ENCODE measurements at regions not wholly inside any gene's neighbourhood (a gene's known extent, or its start where the extent isn't known, plus 50 kb on each side); places are given as distances from the start of the nearest gene placed in this dataset.

- no peak for DNase-seq
Measured at GRCh38 chr2:18824325-18824790, 235.0 kb upstream of the NT5C1B start.

DNA sequence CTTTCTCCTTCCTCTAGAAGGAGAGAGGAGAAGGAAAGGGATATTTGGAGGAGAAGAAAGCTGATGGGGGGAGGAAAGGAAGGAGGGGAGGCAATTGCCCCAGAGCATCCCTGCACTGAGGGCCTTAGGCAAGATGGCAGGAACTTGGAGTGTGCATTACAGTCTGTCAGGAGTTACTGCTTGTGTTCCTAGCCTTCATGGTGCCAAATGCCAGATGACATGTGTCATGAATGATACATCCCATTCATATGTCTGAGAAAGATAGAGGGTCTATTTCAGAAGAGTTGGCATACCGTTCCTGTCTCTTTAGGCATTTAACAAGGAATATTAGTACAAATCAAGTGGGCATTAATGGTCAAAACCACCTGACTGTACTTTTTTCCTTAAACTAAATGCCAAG, 232.1 kb upstream of the NT5C1B start:
- no peak for DNase-seq

- no peak for DNase-seq
Measured at GRCh38 chr2:18820966-18821365, 231.6 kb upstream of the NT5C1B start.

DNA sequence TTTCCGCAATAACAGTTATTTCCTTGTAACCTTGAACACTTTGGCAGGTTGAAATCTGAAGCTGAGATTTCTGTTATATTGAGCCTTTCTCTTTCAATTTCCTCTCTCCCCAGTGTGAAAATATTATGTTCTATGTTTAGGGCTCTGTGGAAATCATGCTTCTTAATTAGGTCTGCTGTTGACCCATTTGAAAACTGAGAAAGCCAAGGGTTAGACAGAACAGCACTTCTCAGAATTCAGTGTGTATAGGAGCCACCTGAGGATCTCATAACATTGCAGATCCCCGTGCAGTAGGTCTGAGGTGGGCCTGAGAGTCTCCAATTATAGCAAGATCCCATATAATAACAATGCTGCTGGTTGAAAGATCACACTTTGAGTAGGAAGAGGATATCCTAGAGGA, 230.2 kb upstream of the NT5C1B start:
- no peak for DNase-seq

DNA sequence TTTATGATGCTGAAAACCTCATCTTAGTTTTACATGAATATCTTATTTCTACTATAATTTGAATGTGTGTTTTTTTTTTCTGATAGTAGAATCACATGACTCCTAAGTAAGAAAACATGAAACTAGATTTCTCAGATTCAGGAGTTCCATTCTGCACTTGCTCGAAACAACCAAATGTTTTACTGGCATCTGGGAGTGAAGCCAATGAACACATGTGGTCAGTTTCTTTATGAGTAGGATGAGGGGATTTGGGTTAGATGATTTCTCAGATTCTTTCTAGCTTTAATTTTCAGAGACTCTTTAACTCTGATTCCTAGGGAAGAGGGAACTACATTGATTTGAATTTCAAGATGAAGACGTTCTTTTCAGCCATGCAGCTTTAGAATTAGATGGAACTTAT, 225.0 kb upstream of the NT5C1B start:
- DNase-seq = peak; percentile 68

DNA sequence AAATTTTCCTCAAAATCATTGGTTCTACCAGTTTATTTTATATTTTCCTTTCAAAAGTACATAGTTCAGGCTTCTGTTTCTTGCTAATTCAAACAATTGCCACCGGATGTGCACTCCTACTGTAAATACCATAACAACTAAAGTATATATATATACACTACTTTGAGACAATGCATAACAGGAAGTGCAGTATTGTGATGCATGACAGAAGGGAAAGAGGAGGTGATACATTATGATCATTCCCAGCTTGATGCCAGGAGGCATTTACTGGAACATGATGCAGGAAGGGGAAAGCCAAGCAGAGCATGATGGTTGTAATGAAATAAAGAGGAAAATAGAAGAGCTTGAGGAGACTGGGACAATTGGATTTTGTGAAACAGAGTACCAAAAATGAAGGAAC, 215.2 kb upstream of the NT5C1B start:
- no peak for DNase-seq

DNA sequence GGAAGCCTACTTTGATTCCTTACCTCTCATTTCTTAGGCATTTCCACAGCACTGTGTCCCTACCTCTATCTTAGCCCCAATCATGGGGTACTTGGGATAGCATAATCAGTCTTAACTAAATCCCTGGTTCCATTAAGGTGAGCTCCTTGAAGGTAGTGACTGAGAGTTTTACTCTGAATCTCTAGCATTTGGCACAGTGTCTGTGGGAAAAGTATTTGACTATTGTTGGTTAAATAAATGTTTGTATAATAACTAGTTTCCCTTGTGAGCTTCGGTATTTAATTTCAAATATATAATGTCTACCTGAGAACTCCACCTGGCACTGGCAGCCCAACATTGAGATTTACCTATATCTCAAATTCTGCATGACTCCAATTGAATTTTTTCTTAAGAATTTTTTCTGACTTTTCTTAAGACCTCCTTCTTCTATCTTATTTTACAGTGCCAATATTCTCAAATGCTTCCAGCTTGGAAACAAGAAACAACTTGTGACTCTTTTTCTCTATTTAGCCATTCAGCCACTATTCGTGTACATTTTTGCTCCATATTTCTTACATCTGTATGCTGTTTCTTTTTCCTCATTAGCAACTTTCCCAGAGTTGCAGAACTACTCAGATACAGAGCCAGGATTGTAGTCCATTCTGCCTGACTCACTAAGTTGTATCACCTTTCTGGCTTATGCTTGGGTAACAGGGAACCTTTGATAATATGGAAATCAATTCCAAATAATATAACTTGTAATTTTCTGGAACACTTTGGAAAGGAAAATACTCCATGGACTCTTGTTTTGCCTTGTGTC, 214.0 kb upstream of the NT5C1B start:
- DNase-seq = no peak

DNA sequence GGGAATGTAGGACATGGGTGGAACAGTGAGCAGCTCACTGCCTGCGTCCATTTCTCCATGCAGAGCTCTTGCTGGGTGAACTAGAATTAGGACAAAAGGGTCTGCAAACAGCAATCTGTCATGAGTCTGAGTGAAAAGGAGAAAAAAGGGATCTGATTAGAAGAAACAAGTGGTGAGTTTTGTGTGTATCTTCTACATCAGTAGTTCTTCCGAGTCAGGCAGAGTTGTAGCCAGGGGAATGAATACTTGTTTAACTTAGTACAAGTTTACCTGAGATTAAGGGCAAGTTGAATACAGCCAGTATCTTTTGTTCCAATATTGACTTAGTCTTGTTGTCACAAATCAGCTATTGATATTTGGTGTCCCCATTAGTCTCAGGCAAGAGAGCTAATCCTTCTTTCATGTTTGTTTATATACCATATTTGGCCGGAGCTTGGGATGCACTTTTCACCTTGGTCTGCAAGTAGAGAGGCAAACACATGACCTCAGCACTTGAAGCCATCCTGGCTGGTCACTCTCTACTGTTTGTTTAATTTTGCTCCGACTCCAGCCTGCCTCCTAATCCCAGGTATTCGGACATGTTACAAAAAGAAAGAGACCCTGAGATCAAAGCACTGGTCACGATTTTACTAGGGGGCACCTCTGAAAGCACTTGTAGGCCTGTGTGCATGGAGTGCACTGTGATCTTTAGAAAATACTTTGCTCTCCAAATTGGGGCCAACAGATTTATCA, 211.0 kb upstream of the NT5C1B start:
- no peak for DNase-seq

DNA sequence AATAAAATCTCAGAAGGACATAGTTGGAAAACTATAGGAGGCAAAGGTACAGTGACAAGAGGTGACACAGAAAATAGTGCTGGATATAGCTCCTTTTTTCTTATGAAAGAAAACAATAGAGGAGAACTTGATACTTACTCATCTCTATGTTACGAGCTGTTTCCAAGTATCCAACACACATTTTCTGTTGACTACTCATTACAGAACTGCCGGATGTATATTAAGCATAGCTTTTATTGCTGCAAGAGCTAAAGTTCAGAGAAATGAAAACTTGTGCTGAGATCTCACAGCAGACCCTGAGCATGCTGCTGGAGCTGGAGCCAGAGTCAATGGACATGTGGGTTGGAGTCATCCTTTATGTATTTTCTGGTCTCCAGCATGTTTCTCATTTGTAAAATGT, 210.0 kb upstream of the NT5C1B start:
- peak; percentile 47 for DNase-seq

DNA sequence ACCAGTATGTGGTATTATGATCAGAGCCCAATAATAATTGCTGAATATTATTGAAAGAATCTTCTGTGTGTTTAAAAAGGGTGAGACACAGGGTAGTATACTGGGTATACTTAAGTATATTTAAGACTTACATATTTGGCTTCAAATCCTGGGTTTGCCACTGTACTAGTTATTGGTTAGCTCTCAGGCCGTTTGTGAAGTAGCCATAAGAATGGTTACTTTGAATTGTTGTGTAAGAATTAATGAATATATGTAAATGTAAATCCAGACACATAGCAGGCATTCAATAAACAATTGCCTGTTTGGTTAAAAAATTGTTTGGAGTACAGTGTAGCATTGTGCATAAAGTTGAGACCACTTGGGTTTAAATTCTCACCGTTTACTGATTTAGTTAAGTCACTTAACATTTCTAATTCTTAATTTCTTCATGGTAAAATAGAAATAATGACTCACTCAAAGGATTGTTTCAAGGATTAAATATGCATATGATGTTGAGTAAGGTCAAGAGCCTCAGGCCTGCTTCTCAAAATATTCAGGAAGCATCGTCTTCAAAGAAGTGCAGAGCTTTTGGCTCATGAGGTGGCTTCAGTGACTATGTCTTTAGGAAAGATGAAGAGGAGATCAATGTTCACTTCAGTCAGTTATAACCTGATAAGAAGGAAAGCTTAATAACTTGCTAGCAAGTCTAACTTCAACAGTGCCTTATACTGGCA, 207.9 kb upstream of the NT5C1B start:
- no peak for DNase-seq

DNA sequence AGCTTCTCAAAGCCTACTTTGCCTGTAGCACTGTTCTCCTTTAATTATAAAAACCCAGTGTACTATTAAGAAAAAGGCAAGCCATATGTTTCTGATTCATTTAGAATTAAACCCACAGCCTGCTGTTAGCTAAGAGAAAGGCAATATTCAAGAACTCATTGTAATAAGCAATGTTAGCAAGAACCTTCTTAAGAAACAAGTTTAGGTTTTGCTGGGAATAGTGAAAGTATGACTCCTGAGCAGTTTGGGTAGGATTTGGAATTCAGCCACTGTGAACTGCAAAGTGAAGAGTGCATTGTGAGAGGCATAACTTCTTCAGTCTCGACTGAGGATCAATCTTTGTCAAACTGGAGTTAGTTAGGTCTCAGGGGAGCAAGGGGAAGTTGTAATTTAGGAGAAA, 206.5 kb upstream of the NT5C1B start:
- DNase-seq = no peak

DNA sequence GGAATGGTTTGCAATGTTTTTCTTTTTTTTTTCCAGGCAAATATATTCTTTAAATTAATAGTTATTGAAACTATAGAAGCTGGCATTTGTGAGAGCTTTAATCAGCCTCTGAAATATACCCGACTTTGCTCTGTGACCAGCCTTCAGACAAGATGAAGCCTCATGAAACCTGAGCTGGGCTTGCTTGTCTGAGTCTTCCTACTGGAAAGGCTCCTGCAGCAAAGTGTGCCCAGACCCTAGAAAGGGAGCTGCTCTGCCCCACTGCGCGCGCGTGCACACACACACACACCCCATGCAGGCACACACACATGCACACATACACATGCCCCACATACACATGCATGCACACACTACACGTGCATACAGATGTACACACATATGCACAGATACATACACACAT, 203.3 kb upstream of the NT5C1B start:
- DNase-seq = no peak

- no peak for DNase-seq
Measured at GRCh38 chr2:18792226-18792629, 202.9 kb upstream of the NT5C1B start.

- DNase-seq = no peak
Measured at GRCh38 chr2:18791172-18791797, 201.9 kb upstream of the NT5C1B start.

GRCh38 chr2:18790509-18791171, 201.3 kb upstream of the NT5C1B start:
- DNase-seq = no peak

GRCh38 chr2:18788592-18788991, 199.2 kb upstream of the NT5C1B start:
- DNase-seq = peak; percentile 34

GRCh38 chr2:18787726-18788125, 198.4 kb upstream of the NT5C1B start:
- DNase-seq = no peak

DNA sequence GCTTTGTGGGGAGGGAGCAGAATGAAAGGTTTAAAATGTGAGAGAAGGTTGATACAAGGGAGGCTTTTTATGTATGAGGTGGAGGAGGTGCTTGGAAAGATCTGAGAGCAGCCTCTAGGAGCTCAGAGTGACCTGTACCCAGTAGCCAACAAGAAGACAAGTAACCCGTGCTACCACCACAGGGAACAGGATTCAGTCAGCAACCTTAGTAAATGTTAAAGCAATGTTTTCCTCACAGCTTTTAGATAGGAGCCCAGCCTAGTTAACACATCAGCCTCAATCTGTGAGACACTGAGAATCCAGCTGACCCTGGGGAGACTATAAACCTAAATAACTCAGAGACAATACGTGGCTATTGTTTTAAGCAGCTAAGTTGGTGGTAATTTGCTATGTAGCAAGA, 194.9 kb upstream of the NT5C1B start:
- DNase-seq = no peak

GRCh38 chr2:18781541-18782280, 192.3 kb upstream of the NT5C1B start:
- no peak for DNase-seq

GRCh38 chr2:18777250-18777812, 188.0 kb upstream of the NT5C1B start:
- no peak for DNase-seq

GRCh38 chr2:18771212-18771611, 181.8 kb upstream of the NT5C1B start:
- no peak for DNase-seq

DNA sequence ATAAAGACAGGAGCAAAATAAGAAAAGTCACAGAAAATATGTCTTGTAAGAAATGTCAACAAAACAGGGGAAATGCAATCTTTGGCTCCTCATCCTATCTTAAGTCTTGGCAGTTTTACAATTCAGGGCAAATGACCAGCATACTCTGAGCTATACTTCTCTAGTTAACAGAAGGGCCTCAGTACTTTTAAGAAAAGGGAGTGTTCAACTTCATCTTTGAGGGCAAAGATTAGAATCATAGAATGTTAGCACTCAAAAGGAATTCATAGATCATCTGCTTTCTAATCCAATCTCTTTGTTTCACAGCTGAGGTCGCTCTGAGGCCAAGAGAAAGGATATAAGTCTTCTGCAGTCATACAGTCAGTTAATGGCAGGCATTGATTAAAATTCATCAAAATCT, 174.0 kb upstream of the NT5C1B start:
- no peak for DNase-seq
